ENCODE measurements at regions not wholly inside any gene's neighbourhood (a gene's known extent, or its start where the extent isn't known, plus 50 kb on each side); places are given as distances from the start of the nearest gene placed in this dataset.
"Not testable (repeated sequence)": the region's sequence is repeated elsewhere in the genome, so short reads cannot be mapped to it uniquely, and the experiment has no call there.

DNA sequence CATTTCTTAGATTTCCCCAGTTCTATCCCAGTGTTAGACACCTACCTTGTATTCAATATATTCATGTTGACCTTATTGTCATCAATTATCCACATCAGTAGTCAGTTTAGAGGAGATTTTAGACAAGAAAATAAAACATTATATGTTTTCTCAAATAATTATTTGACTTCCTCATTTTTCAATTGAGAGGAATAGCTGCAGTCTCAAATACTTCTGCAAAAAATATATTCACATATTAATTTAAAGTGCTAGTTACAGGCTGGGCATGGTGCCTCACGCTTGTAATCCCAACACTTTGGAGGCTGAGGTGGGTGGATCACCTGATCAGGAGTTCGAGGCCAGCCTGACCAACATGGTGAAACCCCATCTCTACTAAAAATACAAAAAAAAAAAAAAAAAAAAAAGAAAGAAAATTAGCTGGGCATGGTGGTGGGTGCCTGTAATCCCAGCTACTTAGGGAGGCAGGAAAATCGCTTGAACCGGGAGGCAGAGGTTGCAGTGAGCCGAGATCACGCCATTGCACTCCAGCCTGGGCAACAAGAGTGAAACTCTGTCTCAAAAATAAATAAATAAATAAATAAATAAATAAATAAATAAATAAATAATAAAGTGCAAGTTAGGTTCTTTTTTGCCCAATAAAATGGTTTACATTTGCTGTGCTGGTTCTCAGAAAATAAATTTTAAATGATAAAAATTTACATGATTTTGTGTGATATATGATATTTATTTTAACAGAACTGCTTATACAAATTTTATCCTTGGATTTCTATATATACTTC lies 565.3 kb upstream of the GOLIM4 start:
- H3K9me3 ChIP-seq (ENCODE audit: low read depth, low read length); H3K4me1 ChIP-seq (ENCODE audit: insufficient read depth, low read length); H3K4me3 ChIP-seq (ENCODE audit: low read length); H3K27me3 ChIP-seq (ENCODE audit: insufficient read depth, low read length): not testable (repeated sequence)

DNA sequence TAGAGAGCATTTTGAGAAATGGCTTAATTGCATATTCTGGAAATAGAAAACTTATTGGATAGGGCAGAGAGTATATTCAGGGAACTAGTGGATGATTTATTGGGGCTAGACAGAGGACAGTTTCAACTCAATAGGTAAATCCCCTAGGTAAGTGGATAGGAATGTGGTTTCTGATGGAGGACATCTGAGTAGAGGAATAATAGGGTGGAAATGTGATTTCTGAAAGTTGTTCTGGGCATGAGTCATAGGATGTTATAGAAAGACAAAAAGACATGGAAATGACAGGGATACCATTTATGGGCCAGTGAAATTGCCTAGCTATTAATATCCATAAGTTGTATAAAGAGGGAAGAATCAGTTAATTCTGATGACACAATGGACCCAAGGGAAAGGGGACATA lies 563.3 kb upstream of the GOLIM4 start:
- Histone ChIP-seq H3K27me3 (ENCODE audit: insufficient read depth, low read length) (no peaks in the 10 kb centered on the region), H3K4me1 (ENCODE audit: insufficient read depth, low read length) (no peaks in the 10 kb centered on the region), H3K4me3 (ENCODE audit: low read length) (no peak overlapping the region), H3K9me3 (ENCODE audit: low read depth, low read length) (no peaks in the 10 kb centered on the region)

DNA sequence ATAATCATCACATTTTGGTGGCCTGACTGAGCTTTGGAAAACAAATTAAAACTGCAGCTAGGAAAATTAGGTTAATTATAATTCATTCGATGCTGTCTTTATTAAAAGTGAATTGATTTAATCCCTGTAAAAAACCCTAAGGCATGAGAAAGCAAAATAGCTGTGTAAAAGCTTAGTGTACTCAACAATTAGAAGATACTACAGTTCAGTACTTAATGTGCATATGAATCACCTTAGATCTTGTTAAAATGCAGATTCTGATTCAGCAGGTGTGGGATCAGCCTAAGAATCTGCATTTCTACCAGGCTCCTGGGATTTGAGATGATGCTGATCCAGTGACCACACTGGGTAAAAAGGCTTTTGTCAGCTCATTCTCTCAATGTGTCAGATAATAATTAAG lies 559.9 kb upstream of the GOLIM4 start:
- H3K27me3 ChIP-seq (ENCODE audit: insufficient read depth, low read length), result no peaks in the 10 kb centered on the region
- H3K4me3 ChIP-seq (ENCODE audit: low read length), result no peak overlapping the region
- H3K4me1 ChIP-seq (ENCODE audit: insufficient read depth, low read length), result no peaks in the 10 kb centered on the region
- no peaks in the 10 kb centered on the region for H3K9me3 ChIP-seq (ENCODE audit: low read depth, low read length)

DNA sequence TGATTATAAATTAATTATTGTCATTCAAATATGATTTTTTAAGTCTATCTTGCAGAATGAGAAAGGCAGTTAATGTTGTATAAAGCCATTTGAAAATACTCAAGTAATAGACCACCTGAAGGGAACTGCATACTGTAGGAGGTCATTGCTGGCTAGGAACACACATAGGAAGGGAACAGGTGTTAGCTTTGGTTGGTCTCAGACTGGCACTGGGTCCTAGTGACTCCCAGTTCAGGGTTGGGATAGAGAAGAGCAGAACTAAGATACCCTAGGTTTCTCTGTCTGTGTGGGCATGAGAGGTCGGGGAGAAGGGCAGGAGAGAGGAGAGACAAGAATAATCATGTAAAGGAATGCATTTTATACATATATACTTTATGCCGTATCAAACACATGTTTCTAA lies 559.0 kb upstream of the GOLIM4 start:
- Histone ChIP-seq H3K27me3 (ENCODE audit: insufficient read depth, low read length) (no peaks in the 10 kb centered on the region), H3K4me1 (ENCODE audit: insufficient read depth, low read length) (no peaks in the 10 kb centered on the region), H3K4me3 (ENCODE audit: low read length) (no peak overlapping the region), H3K9me3 (ENCODE audit: low read depth, low read length) (no peaks in the 10 kb centered on the region)

DNA sequence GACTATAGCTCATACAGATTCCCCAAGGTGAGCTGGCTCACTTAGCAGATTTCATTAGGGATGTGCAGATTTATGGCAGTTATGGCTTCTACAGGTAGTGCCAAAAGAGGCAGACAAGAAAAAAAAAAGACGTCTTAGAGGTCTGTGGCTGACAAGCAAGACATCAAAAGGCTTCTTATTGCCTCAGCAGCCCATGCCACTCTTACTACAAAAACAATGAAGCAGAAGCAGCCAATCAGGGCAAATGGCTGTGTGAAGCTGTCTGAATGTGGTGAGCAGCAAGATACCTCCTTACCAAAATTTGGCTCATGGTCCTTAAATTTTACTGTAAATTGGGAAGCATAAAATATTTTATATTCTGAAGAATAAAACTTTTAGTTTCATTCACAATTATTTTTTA lies 557.5 kb upstream of the GOLIM4 start:
- Histone ChIP-seq H3K4me1 (ENCODE audit: insufficient read depth, low read length) (no peaks in the 10 kb centered on the region), H3K4me3 (ENCODE audit: low read length) (no peak overlapping the region), H3K9me3 (ENCODE audit: low read depth, low read length) (no peaks in the 10 kb centered on the region), H3K27me3 (ENCODE audit: insufficient read depth, low read length) (no peaks in the 10 kb centered on the region)

DNA sequence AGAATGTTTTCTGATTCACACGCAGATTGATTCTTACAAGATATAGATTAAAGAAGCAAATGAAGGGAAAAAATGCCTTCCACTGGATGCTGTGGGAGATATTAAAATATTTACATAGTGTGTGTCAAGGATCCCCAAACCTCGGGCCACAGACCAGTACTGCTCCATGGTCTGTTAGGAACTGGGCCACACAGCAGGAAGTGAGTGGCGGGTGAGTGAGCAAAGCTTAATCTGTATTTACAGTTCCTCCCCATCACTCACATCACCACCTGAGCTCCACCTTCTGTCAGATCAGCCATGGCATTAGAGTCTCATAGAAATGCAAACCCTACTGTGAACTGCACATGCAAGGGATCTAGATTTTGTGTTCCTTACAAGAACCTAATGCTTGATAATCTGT lies 552.6 kb upstream of the GOLIM4 start:
- H3K9me3 ChIP-seq (ENCODE audit: low read depth, low read length), result no peaks in the 10 kb centered on the region
- H3K27me3 ChIP-seq (ENCODE audit: insufficient read depth, low read length), result no peaks in the 10 kb centered on the region
- H3K4me1 ChIP-seq (ENCODE audit: insufficient read depth, low read length), result no peaks in the 10 kb centered on the region
- H3K4me3 ChIP-seq (ENCODE audit: low read length), result no peak overlapping the region

DNA sequence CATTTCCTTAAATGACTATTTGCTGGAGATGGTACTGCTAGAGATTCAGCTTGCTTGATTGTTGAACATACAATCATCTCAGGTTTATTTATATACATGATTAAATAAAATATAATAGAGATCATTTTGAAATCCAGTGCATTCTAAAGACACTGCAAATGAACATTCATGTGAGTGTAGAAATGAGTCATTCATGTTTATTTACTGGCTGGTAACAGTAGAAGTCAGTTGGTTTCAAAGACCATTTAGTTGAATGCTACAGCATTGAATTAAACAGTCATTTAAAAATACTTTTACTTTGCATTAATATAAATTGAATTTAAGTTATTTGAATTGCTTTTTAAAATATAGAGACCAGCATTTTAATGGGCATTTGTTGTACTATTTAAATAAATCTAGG lies 551.9 kb upstream of the GOLIM4 start:
- Histone ChIP-seq H3K4me1 (ENCODE audit: insufficient read depth, low read length) (no peaks in the 10 kb centered on the region), H3K4me3 (ENCODE audit: low read length) (no peak overlapping the region), H3K27me3 (ENCODE audit: insufficient read depth, low read length) (no peaks in the 10 kb centered on the region), H3K9me3 (ENCODE audit: low read depth, low read length) (no peaks in the 10 kb centered on the region)

DNA sequence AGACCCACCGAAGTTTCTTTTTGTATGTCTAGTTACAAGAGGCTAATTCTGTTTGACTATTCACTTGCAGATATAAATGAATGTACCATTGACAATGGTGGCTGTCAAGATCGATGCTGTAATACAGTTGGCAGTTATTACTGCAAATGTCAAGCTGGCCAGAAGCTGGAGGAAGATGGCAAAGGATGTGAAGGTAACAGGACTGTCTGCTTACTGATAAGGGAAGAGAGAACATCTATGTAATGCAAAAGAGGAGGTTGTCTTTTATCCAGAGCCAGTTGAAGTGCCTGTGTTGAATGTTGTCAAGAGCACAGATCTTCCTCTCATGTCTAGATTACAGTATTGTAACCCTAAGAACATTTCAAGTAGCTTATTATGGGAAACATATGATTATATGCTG lies 549.5 kb upstream of the GOLIM4 start:
- H3K27me3 ChIP-seq (ENCODE audit: insufficient read depth, low read length), result no peaks in the 10 kb centered on the region
- H3K4me3 ChIP-seq (ENCODE audit: low read length), result no peak overlapping the region
- no peaks in the 10 kb centered on the region for H3K9me3 ChIP-seq (ENCODE audit: low read depth, low read length)
- H3K4me1 ChIP-seq (ENCODE audit: insufficient read depth, low read length), result no peaks in the 10 kb centered on the region

DNA sequence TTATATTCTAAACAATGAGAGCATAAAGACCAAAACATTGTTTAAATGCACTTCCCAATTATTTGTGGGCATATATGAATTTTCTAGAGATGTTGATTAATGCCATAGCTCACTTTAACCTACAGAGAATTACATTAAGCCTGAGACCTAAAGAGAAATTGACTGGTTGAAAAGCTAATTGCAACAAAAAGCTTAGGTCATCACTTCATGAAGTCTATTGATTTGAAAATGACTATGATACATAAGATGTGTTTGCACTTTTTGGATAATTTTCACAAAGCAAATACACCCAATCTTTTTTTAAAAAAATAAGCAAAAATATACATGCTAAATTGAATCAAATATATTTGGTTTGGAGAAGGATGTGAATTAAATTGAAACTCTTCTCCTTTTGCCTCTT lies 532.8 kb upstream of the GOLIM4 start:
- Histone ChIP-seq H3K9me3 (ENCODE audit: low read depth, low read length) (no peaks in the 10 kb centered on the region), H3K4me1 (ENCODE audit: insufficient read depth, low read length) (no peaks in the 10 kb centered on the region), H3K4me3 (ENCODE audit: low read length) (no peak overlapping the region), H3K27me3 (ENCODE audit: insufficient read depth, low read length) (no peaks in the 10 kb centered on the region)

DNA sequence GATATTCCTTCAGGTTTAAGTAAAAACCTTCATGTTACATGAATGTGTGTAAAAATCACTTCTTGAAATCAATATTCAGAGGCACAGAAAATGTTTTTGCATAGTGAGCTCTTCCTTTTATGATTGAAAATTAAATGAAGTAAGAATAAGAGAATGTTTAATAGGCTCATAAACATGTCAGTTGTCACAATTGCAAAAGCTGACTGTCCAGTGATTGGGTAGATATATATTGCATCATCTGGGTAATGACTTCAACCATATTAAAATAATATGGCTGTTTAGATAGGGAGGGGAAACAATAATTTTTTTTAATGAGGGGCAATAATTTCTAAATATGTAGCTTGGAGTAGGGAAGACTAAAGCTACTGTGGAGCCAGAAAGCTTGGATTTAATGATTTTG lies 529.8 kb upstream of the GOLIM4 start:
- Histone ChIP-seq H3K9me3 (ENCODE audit: low read depth, low read length) (no peaks in the 10 kb centered on the region), H3K27me3 (ENCODE audit: insufficient read depth, low read length) (no peaks in the 10 kb centered on the region), H3K4me3 (ENCODE audit: low read length) (no peak overlapping the region), H3K4me1 (ENCODE audit: insufficient read depth, low read length) (no peaks in the 10 kb centered on the region)

DNA sequence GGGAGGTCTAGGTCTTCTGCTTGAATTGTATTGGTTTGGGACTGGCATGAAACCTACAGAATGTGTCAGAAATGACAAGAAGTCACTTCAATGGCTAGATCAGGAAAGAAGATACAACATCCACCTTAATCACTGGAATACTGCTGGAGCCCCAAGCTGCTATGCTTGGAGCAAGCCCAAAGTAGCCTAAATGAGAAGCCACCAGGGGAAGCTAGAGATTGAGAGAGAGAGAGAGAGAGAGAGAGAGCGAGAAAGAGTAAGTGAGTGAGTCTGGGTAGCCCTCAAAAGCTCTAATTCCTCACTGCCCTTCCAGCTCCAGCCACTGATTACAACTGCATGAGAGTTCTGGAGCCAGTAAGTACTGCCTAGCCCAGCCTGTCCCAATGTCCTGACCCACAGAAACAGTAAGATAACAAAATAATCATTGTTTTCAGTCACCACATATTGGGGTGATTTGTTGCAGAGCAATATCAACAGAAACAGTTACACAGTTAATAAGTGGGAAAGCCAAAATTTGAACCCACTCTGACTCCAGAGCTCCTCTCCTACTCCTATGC lies 529.2 kb upstream of the GOLIM4 start:
- no peaks in the 10 kb centered on the region for H3K4me1 ChIP-seq (ENCODE audit: insufficient read depth, low read length)
- H3K9me3 ChIP-seq (ENCODE audit: low read depth, low read length), result no peaks in the 10 kb centered on the region
- H3K27me3 ChIP-seq (ENCODE audit: insufficient read depth, low read length), result no peaks in the 10 kb centered on the region
- H3K4me3 ChIP-seq (ENCODE audit: low read length), result no peak overlapping the region

DNA sequence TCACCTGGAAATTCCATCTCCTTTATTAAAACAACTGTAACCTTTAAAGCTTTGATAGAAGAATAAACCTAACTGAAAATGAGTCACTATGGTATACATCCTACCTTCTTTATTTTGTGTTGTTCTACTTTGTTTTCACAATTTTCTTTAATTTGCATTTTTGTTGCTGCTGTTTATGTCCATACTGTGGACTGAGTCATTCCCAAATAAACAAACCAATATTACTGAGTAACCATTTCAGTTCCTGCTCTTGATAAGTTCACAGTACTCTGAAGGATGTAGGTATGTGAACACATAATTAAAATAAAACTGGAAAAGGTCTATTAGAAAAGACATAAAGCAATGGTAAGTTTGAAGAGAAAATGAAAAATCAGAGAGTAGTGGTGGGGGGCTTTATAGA lies 528.5 kb upstream of the GOLIM4 start:
- Histone ChIP-seq H3K4me3 (ENCODE audit: low read length) (no peak overlapping the region), H3K27me3 (ENCODE audit: insufficient read depth, low read length) (no peaks in the 10 kb centered on the region), H3K9me3 (ENCODE audit: low read depth, low read length) (no peaks in the 10 kb centered on the region), H3K4me1 (ENCODE audit: insufficient read depth, low read length) (no peaks in the 10 kb centered on the region)

DNA sequence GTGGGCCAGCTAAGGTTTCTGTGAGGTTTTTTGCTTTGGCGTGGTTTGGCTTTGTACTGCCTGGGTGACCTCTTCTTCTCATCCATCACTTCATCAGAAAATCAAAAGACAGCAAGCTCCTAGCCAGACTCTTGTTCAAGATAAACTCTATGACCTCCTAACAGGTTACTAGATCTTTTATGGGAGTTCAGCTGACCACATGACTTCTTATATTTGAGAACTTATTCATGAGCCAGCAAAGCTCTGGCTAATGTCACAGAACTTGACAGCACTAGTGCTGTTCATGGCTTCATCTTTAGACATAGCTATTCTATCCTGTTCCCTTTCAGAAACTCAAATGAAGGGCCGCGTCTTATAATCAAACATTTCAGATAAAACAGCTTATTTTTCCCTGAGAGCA lies 527.1 kb upstream of the GOLIM4 start:
- no peaks in the 10 kb centered on the region for H3K9me3 ChIP-seq (ENCODE audit: low read depth, low read length)
- no peak overlapping the region for H3K4me3 ChIP-seq (ENCODE audit: low read length)
- H3K4me1 ChIP-seq (ENCODE audit: insufficient read depth, low read length), result no peaks in the 10 kb centered on the region
- H3K27me3 ChIP-seq (ENCODE audit: insufficient read depth, low read length), result no peaks in the 10 kb centered on the region

DNA sequence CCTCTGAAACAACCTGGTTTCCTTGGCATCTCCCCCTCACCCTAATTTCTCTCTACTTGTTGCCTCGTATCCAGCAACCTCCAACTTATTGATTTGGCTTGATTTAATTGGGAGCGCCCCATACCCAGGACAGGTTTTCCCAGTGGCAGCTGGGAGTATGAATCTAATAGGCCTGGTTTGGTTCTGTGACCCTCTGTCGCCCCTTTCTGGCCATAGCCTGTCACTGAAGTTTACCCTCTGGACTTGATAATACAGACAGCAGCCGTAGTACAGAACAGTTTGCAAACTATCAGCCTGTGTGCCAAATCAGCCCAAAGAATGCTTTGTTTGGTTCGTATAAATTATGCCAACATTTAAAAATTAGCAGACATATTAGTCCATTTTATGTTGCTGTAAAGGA lies 525.1 kb upstream of the GOLIM4 start:
- Histone ChIP-seq H3K4me3 (ENCODE audit: low read length) (no peak overlapping the region), H3K4me1 (ENCODE audit: insufficient read depth, low read length) (no peaks in the 10 kb centered on the region), H3K27me3 (ENCODE audit: insufficient read depth, low read length) (no peaks in the 10 kb centered on the region), H3K9me3 (ENCODE audit: low read depth, low read length) (no peaks in the 10 kb centered on the region)

DNA sequence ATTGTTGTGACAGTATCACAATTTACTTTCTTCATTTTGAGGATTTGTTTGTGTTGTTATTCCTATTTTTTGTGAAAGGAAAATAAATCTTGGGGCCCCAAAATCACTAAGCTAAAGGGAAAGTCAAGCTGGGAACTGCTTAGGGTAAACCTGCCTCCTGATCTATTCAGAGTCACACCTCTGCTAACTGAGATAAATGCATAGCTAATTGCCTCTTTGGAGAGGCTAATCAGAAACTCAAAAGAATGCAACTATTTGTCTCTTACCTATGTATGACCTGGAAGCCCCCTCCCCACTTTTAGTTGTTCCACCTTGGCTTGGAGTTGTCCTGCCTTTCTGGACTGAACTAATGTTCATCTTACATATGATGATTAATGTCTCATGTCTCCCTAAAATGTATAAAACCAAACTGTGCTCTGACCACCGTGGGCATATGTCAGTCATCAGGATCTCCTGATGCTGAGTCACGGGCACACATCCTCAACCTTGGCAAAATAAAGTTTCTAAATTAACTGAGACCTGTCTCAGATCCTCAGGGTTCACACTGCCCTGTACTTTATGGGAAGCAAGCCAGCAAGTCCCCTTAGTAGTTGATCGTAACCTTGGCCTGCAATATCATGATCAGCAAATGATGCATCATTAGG lies 523.2 kb upstream of the GOLIM4 start:
- H3K9me3 ChIP-seq (ENCODE audit: low read depth, low read length), result no peaks in the 10 kb centered on the region
- no peaks in the 10 kb centered on the region for H3K4me1 ChIP-seq (ENCODE audit: insufficient read depth, low read length)
- H3K27me3 ChIP-seq (ENCODE audit: insufficient read depth, low read length), result no peaks in the 10 kb centered on the region
- no peak overlapping the region for H3K4me3 ChIP-seq (ENCODE audit: low read length)

DNA sequence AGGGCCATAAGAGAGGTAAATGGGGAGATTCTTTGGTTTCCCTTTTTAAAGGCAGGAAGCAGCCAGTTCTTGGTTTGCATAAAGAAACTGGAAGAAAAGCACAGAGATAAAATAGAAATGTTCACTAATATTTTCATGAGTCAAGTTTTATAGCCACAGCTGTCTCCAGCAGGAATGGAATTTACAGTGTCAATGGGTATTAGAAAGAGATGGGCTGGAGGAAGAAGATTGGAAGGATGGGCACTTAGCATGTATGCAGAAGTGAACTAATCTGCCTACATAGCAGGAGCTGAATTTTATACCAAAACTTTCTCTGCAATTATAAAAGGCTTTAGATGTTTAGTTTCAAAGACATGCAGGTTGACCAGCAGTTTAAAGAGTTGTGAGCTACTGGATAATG lies 521.9 kb upstream of the GOLIM4 start:
- Histone ChIP-seq H3K27me3 (ENCODE audit: insufficient read depth, low read length) (no peaks in the 10 kb centered on the region), H3K9me3 (ENCODE audit: low read depth, low read length) (no peaks in the 10 kb centered on the region), H3K4me1 (ENCODE audit: insufficient read depth, low read length) (no peaks in the 10 kb centered on the region), H3K4me3 (ENCODE audit: low read length) (no peak overlapping the region)
